ENCODE measurements at regions not wholly inside any gene's neighbourhood (a gene's known extent, or its start where the extent isn't known, plus 50 kb on each side); places are given as distances from the start of the nearest gene placed in this dataset.

DNA sequence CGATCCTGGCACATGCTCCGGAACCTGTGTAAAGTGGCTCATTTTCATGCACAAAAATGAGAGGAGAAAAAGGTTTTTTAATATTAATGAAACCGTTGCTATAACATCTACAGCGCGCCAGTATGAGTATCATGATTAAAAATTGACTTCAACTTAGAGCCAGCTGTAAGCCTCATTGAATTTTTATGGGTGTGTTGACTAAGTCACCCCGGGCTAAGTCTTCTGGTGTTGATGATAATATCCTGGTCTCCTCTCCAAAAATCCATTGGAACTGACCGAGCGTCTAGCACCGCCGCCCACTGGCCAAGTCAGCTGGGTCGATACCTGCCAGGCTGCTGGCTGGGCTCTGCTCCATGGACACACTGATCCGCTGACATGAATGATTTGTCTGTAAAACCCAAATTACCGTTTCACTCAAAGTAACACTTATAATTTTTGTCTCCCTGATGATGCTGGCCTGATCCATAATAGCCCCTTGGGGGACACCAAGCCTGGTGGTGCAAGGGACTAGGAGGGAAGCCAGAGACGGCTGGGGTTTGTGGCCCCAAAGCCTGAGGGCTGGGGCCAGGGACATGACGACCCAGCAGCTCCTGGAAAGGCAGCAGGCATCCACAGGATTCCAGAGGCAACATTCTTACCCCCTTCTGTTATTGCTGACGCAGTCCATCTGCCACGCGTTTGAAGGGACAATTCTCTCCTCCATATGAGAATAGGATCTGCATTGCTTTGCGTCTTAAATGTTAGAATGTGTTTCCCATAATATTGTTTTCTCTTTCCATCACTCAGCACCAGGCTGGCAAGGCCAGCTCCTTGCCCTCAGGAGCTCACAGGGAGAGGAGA is 131.0 kb upstream of the PPP2R2D start:
- H3K27me3 Mint-ChIP-seq, result no peaks in the 10 kb centered on the region
- no peaks in the 10 kb centered on the region for H3K36me3 Mint-ChIP-seq (ENCODE audit: low read depth)
- no peak overlapping the region for H3K27ac Mint-ChIP-seq
- H3K9me3 Mint-ChIP-seq, result no peaks in the 10 kb centered on the region
- TF ChIP-seq, protein P1, sequence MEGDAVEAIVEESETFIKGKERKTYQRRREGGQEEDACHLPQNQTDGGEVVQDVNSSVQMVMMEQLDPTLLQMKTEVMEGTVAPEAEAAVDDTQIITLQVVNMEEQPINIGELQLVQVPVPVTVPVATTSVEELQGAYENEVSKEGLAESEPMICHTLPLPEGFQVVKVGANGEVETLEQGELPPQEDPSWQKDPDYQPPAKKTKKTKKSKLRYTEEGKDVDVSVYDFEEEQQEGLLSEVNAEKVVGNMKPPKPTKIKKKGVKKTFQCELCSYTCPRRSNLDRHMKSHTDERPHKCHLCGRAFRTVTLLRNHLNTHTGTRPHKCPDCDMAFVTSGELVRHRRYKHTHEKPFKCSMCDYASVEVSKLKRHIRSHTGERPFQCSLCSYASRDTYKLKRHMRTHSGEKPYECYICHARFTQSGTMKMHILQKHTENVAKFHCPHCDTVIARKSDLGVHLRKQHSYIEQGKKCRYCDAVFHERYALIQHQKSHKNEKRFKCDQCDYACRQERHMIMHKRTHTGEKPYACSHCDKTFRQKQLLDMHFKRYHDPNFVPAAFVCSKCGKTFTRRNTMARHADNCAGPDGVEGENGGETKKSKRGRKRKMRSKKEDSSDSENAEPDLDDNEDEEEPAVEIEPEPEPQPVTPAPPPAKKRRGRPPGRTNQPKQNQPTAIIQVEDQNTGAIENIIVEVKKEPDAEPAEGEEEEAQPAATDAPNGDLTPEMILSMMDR (IDR thresholded peaks at IDR 0.05), result no peak
- no peak overlapping the region for H3K4me3 Mint-ChIP-seq
- ChIA-PET POLR2A (no interaction called here), CTCF (no interaction called here)
- intact Hi-C loops (cut with micrococcal nuclease), result no loop called here
- no peak for DNase-seq
- no peaks in the 10 kb centered on the region for H3K4me1 Mint-ChIP-seq (ENCODE audit: low read depth)
- ATAC-seq, result no peak

DNA sequence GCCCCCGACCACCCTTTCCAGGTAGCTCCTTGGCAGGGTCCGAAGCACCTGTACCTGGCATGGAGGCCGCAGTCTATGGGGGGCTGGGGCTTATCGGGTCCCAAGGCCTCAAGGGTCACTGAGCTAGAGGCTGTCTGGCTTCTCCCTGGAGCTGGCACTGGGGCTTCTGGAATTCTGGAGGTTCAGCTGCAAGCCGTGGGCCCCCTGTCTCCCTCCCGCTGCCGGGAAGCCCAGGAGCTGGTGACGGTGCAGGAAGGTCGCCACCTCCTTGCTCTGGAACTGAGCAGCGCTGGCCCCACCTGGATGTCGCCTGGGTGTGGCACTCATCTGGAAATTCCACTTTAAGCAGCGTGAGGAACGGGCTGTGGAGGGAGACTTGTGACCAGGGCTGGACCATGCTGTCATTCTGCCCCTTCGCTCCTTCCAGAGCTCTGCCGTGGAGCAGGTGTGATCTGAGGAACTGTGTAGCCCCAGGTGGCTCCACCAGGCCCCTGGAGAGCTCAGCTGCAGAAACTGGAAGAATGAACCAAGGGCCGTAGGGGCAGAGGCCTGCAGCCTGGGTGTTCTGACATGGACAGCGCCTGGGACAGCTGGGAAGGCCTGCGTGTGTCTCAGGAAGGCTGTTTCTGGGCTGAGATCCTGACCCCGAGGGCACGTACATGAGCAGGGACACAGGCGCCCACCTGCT is 129.7 kb upstream of the PPP2R2D start:
- Mint-ChIP-seq H3K9me3 (peaks cover under 1% of the 10 kb centered on the region), H3K27ac (no peak overlapping the region), H3K36me3 (ENCODE audit: low read depth) (no peaks in the 10 kb centered on the region), H3K4me3 (no peak overlapping the region), H3K4me1 (ENCODE audit: low read depth) (no peaks in the 10 kb centered on the region), H3K27me3 (no peaks in the 10 kb centered on the region)
- ChIA-PET POLR2A (no interaction called here), CTCF (no interaction called here)
- intact Hi-C loops (cut with micrococcal nuclease), result no loop called here
- DNase-seq, result no peak
- TF ChIP-seq, protein P1 (IDR thresholded peaks at IDR 0.05), result no peak
- no peak for ATAC-seq

DNA sequence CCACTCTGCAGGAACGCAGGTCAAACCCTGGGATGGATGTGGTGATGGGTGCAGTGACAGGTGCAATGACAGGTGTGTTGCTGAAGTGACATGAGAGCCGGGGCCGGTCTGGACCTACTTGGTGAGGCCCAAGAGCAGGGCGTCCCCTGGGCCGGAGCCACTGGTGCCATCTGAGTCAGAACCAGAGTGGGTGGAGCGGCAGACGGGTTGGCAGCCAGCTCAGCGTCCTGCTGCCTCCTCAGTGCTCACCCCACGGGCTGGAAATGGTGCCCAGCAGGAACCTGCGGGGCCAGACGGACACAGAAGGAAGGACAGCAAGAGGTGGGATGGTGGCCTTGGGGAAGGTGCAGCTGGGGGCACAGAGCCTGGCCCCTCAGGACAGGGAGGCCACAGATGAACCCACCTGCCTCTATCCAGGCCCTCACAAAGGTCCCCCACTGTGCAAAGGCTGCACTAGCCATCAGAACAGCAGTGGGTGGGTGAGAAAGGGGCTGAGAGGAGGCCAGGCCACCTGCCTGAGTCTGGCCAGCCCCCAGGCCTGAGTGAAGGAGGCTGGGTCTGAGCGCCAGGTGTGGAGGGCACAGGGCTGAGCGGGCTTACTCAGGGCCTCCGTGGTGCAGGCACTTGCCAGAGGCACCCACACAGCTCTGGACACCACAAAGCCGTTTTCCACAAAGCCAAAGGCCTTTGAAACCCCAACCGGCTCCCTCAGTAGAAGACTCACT is 129.0 kb upstream of the PPP2R2D start:
- POLR2A ChIA-PET, result no interaction called here
- no peaks in the 10 kb centered on the region for H3K27me3 Mint-ChIP-seq

DNA sequence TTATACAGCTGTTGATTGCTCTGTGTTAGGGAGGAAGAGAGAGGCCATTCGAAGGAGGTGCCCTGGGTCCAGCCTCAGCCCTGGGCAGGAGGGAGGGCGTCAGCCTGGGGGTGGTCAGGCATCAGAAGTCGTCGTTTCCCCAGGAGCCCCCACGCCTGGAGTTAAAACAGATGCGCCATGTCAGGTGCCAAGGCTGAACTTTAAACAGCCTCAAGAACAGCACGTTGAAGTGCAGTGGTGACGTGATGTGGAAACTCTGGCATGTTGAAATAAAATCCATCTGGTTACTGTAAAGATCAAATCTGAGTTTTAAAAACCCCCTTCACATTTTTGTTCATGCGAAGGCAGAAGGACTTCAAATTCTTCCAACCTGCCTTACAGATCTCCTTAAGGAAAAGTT is 128.4 kb upstream of the PPP2R2D start:
- Mint-ChIP-seq H3K4me3 (no peak overlapping the region), H3K36me3 (ENCODE audit: low read depth) (peaks cover 2% of the 10 kb centered on the region), H3K27me3 (no peaks in the 10 kb centered on the region), H3K27ac (no peak overlapping the region), H3K4me1 (ENCODE audit: low read depth) (no peaks in the 10 kb centered on the region), H3K9me3 (peaks cover 14% of the 10 kb centered on the region)
- DNase-seq (no peak), ATAC-seq (no peak)
- TF ChIP-seq, protein P1 (IDR thresholded peaks at IDR 0.05), result no peak
- CTCF ChIA-PET, result no interaction called here
- intact Hi-C loops (cut with micrococcal nuclease), result no loop called here
- POLR2A ChIA-PET, result no interaction called here

More for the DNA sequence above, 129.0 kb upstream of the PPP2R2D start:
- intact Hi-C loops (cut with micrococcal nuclease), result no loop called here
- H3K27ac Mint-ChIP-seq, result no peak overlapping the region
- DNase-seq (no peak), ATAC-seq (no peak)
- no peaks in the 10 kb centered on the region for H3K4me1 Mint-ChIP-seq (ENCODE audit: low read depth)
- H3K4me3 Mint-ChIP-seq, result no peak overlapping the region
- TF ChIP-seq, protein P1 (IDR thresholded peaks at IDR 0.05), result no peak
- H3K9me3 Mint-ChIP-seq, result peaks cover 8% of the 10 kb centered on the region
- H3K36me3 Mint-ChIP-seq (ENCODE audit: low read depth), result no peaks in the 10 kb centered on the region
- CTCF ChIA-PET, result no interaction called here
